A549 (cell line): ENCODE measurements at regions not wholly inside any gene's neighbourhood (a gene's known extent, or its start where the extent isn't known, plus 50 kb on each side); places are given as distances from the start of the nearest gene placed in this dataset.

Experiments
- ATAC-seq, 2 experiments: fragments of 200-7000 bp in 1 of 2; fragments of >200 bp in 1 of 2; cut with Nextera tagmentation in 1 of 2; cut with Tn5 transposase in 1 of 2; 3 replicates each; pipeline versions ENCODE4 v1.8.0 to v1.9.1; 2018 to 2020; ENCODE audit warnings: mild to moderate bottlenecking in 1 of 2, moderate library complexity in 1 of 2
- CTCF ChIA-PET: fragments of 300-600 bp; sonication (Branson Sonifier 250); formaldehyde crosslinking; extraction: SDS; loops from one replicate; lab custom pipeline; 2021; ENCODE audit warnings: antibody characterized with exemption, inconsistent platforms; lab: Yijun Ruan, JAX
- POLR2A ChIA-PET: fragments of 350-600 bp; formaldehyde crosslinking; extraction: SDS; loops from one replicate; lab custom pipeline; 2021; ENCODE audit warnings: antibody characterized with exemption, inconsistent platforms; lab: Yijun Ruan, JAX
- DNase-seq, 2 experiments: peaks; one replicate each; pipeline versions ENCODE4 v3.0.0 to v3.0.0-alpha.2; 2011 to 2016; ENCODE audit warnings: low read depth in 1 of 2, low spot score in 1 of 2
- FAIRE-seq: peaks from 2 replicates; lab custom pipeline; 2011; peaks lifted over from hg19 to GRCh38; lab: Jason Lieb, UNC
- H3K27ac ChIP-seq, 2 experiments: fragments of >200 bp; sonication (Bioruptor Twin); formaldehyde crosslinking; 3 replicates each; pipeline ENCODE4 v1.5.1; 2016 to 2017
- H3K4me1 ChIP-seq: fragments of >200 bp; sonication (Bioruptor Twin); formaldehyde crosslinking; 3 replicates; pipeline ENCODE4 v1.6.1; 2016
- H3K4me2 ChIP-seq: fragments of >200 bp; sonication (Bioruptor Twin); formaldehyde crosslinking; 3 replicates; pipeline ENCODE4 v1.6.1; 2016
- H3K4me3 ChIP-seq: fragments of >200 bp; sonication (Bioruptor Twin); formaldehyde crosslinking; 3 replicates; pipeline ENCODE4 v1.5.1; 2016
- H3K9me3 ChIP-seq: fragments of >200 bp; sonication (Bioruptor Twin); formaldehyde crosslinking; 3 replicates; pipeline ENCODE4 v1.6.1; 2016
- HEYL ChIP-seq: fragments of 250-450 bp; sonication (Bioruptor Pico); IDR thresholded peaks from 2 replicates; pipeline ENCODE4 v1.8.0; 2021; ENCODE audit warnings: mild to moderate bottlenecking, moderate library complexity
- KDM1A ChIP-seq: fragments of 200-600 bp; sonication (generic); IDR thresholded peaks from 2 replicates; pipeline ENCODE4 v1.6.1; 2016; ENCODE audit warnings: low read depth, mild to moderate bottlenecking
- MAFK ChIP-seq: fragments of 450-650 bp; IDR thresholded peaks from 2 replicates; pipeline ENCODE4 v1.6.1; 2014; ENCODE audit not compliant: partially characterized antibody
- MAZ ChIP-seq: fragments of 150-350 bp; IDR thresholded peaks from 2 replicates; pipeline ENCODE4 v1.6.1; 2014; ENCODE audit warnings: antibody characterized with exemption, low read depth, low read length, borderline replicate concordance
- NFE2L2 ChIP-seq: fragments of 150-350 bp; conservative IDR thresholded peaks from 2 replicates; pipeline ENCODE4 v1.6.1; 2014; ENCODE audit warnings: low read length
- POLR2A ChIP-seq: IDR thresholded peaks from 2 replicates; pipeline ENCODE4 v1.6.1; 2012; ENCODE audit warnings: mild to moderate bottlenecking, low read length
- POLR2AphosphoS2 ChIP-seq: conservative IDR thresholded peaks from 2 replicates; pipeline ENCODE4 v1.6.1; 2012; ENCODE audit warnings: low read length, improper control_type of control experiment, inconsistent platforms
- RAD21 ChIP-seq, 2 experiments: fragments of >200 bp in 1 of 2; sonication (Bioruptor Twin) in 1 of 2; formaldehyde crosslinking in 1 of 2; IDR thresholded peaks in 1 of 2; conservative IDR thresholded peaks in 1 of 2; 2 replicates in 1 of 2; 3 replicates in 1 of 2; pipeline ENCODE4 v1.6.1; 2012 to 2018; ENCODE audit warnings: inconsistent platforms in 1 of 2
- RCOR1 ChIP-seq: fragments of 150-350 bp; IDR thresholded peaks from 2 replicates; pipeline ENCODE4 v1.6.1; 2014; ENCODE audit warnings: antibody characterized with exemption, low read length, low read depth
- RNF2 ChIP-seq: fragments of 200-600 bp; sonication (generic); IDR thresholded peaks from 2 replicates; pipeline ENCODE4 v1.6.1; 2016; ENCODE audit warnings: low read depth, mild to moderate bottlenecking, antibody characterized with exemption, moderate library complexity, borderline replicate concordance
- SMC3 ChIP-seq: fragments of >200 bp; sonication (Bioruptor Twin); formaldehyde crosslinking; IDR thresholded peaks from 3 replicates; pipeline ENCODE4 v1.6.1; 2018; ENCODE audit warnings: inconsistent platforms
- SREBF2 ChIP-seq: fragments of 450-650 bp; IDR thresholded peaks from 2 replicates; pipeline ENCODE4 v1.6.1; 2014; ENCODE audit warnings: mild to moderate bottlenecking, moderate library complexity
- WGBS: methylation state at CpG from one replicate; pipeline ENCODE4 v1.1.6; 2017; ENCODE audit errors: missing lambda C conversion rate; 5-methylcytosine and 5-hydroxymethylcytosine counted together
- TF ChIP-seq, protein P1 (sequence below): fragments of 250-450 bp; sonication (Bioruptor Pico); IDR thresholded peaks from 2 replicates; pipeline ENCODE4 v1.5.0; 2021; ENCODE audit warnings: mild to moderate bottlenecking, moderate library complexity, borderline replicate concordance
- TF ChIP-seq, protein P2 (sequence below): fragments of 200-600 bp; sonication (generic); IDR thresholded peaks from 2 replicates; pipeline ENCODE4 v1.6.1; 2016; ENCODE audit warnings: antibody characterized with exemption, mild to moderate bottlenecking, moderate library complexity
- TF ChIP-seq, protein P3 (sequence below): fragments of 250-450 bp; sonication (Bioruptor Pico); IDR thresholded peaks from 2 replicates; pipeline ENCODE4 v1.5.0; 2020; ENCODE audit warnings: low read depth, mild to moderate bottlenecking, moderate library complexity
- TF ChIP-seq, protein P4 (sequence below): fragments of >200 bp; sonication (Bioruptor Twin); formaldehyde crosslinking; IDR thresholded peaks from 3 replicates; pipeline ENCODE4 v1.6.1; 2016
- TF ChIP-seq, protein P5 (sequence below): IDR thresholded peaks from 2 replicates; pipeline ENCODE4 v1.6.1; 2012; ENCODE audit warnings: low read depth, borderline replicate concordance
- TF ChIP-seq, protein P6 (sequence below): IDR thresholded peaks from 2 replicates; pipeline ENCODE4 v1.6.1; 2012
- TF ChIP-seq, protein P7 (sequence below): fragments of >200 bp; sonication (Bioruptor Twin); formaldehyde crosslinking; IDR thresholded peaks from 3 replicates; pipeline ENCODE4 v1.5.1; 2016
- TF ChIP-seq, protein P8 (sequence below): fragments of 450-650 bp; IDR thresholded peaks from 2 replicates; pipeline ENCODE4 v1.6.1; 2014; ENCODE audit warnings: antibody characterized with exemption

DNA sequence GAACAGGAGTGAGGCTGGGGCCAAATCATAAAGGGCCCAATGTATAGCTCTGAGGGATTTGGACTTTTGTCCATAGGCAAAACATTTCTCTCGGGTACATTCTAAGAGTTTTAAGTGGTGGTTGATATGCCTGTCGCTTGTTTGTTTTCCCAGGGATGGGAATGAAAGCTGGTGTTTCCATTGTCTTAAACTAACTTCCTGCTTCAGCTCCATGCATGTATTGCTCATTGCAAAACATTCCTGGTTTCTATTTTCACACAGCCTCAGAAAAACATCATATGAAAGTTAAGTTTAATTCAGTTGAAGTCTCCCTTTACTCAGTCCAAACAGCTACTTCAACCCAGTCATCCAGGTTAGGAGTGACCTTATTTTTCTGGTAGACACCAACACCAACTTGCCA is 235.0 kb downstream of the ACTL7B start:
- CTCF ChIA-PET = interaction anchor here (1.1 to 2.1 kb wide), 2 partner anchors 12 to 51 kb away, joined by 3 to 4 read pairs; no protein-coding TSS in a partner anchor
- H3K27ac ChIP-seq = no peak overlapping the region
- TF ChIP-seq, protein P1, sequence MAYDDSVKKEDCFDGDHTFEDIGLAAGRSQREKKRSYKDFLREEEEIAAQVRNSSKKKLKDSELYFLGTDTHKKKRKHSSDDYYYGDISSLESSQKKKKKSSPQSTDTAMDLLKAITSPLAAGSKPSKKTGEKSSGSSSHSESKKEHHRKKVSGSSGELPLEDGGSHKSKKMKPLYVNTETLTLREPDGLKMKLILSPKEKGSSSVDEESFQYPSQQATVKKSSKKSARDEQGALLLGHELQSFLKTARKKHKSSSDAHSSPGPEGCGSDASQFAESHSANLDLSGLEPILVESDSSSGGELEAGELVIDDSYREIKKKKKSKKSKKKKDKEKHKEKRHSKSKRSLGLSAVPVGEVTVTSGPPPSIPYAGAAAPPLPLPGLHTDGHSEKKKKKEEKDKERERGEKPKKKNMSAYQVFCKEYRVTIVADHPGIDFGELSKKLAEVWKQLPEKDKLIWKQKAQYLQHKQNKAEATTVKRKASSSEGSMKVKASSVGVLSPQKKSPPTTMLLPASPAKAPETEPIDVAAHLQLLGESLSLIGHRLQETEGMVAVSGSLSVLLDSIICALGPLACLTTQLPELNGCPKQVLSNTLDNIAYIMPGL (CRISPR knock-in tag) = no peak
- TF ChIP-seq POLR2A = no peak
- TF ChIP-seq MAFK = no peak
- TF ChIP-seq, protein P2, sequence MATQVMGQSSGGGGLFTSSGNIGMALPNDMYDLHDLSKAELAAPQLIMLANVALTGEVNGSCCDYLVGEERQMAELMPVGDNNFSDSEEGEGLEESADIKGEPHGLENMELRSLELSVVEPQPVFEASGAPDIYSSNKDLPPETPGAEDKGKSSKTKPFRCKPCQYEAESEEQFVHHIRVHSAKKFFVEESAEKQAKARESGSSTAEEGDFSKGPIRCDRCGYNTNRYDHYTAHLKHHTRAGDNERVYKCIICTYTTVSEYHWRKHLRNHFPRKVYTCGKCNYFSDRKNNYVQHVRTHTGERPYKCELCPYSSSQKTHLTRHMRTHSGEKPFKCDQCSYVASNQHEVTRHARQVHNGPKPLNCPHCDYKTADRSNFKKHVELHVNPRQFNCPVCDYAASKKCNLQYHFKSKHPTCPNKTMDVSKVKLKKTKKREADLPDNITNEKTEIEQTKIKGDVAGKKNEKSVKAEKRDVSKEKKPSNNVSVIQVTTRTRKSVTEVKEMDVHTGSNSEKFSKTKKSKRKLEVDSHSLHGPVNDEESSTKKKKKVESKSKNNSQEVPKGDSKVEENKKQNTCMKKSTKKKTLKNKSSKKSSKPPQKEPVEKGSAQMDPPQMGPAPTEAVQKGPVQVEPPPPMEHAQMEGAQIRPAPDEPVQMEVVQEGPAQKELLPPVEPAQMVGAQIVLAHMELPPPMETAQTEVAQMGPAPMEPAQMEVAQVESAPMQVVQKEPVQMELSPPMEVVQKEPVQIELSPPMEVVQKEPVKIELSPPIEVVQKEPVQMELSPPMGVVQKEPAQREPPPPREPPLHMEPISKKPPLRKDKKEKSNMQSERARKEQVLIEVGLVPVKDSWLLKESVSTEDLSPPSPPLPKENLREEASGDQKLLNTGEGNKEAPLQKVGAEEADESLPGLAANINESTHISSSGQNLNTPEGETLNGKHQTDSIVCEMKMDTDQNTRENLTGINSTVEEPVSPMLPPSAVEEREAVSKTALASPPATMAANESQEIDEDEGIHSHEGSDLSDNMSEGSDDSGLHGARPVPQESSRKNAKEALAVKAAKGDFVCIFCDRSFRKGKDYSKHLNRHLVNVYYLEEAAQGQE = no peak
- no peak for TF ChIP-seq RCOR1
- TF ChIP-seq KDM1A = no peak
- TF ChIP-seq, protein P3, sequence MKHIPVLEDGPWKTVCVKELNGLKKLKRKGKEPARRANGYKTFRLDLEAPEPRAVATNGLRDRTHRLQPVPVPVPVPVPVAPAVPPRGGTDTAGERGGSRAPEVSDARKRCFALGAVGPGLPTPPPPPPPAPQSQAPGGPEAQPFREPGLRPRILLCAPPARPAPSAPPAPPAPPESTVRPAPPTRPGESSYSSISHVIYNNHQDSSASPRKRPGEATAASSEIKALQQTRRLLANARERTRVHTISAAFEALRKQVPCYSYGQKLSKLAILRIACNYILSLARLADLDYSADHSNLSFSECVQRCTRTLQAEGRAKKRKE (CRISPR knock-in tag) = no peak
- TF ChIP-seq POLR2AphosphoS2 = no peak
- TF ChIP-seq, all 56 proteins: peak for 0
- POLR2A ChIA-PET = no interaction called here
- FAIRE-seq = no peak
- Histone ChIP-seq H3K4me2 (no peak overlapping the region), H3K4me3 (no peak overlapping the region), H3K9me3 (no peaks in the 10 kb centered on the region), H3K4me1 (no peaks in the 10 kb centered on the region)
- ATAC-seq = no peak
- no peak for DNase-seq
- WGBS = 17% methylated on average over 2 of the region's 2 CpGs

DNA sequence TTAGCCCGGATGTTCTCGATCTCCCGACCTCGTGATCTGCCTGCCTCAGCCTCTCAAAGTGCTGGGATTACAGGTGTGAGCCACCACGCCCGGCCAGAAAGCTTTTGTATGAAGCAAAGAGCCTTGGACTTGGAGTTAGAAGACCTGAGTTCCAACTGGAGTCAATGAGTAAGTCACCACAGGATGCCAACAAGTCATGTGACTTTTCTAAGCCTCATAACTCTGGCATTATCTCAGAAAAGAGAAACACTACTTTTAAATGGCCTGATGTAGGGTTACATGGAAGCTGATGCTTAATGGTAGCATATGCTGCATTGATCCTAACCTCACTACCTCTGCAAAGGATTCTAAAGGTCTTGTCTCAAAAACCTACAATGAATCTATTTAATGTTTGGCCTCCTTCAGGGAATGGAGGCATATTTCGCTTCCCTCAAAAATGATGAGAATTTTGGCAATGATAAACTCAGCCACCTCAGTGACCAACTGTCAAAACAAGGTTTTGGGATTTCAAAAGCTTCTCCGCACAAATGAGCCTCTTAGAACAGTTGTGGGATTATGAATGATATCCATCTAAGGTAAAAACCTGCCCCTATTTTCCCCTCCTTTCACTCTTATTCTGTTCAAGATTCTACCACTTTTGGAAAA is 236.8 kb downstream of the ACTL7B start:
- CTCF ChIA-PET = interaction anchor here (2.1 kb wide), 1 partner anchor 13 kb away, joined by 4 read pairs; no protein-coding TSS in a partner anchor
- DNase-seq (no peak), FAIRE-seq (no peak), ATAC-seq (no peak)
- no peak overlapping the region for H3K4me3 ChIP-seq
- no peak overlapping the region for H3K4me2 ChIP-seq
- H3K27ac ChIP-seq = no peak overlapping the region
- H3K9me3 ChIP-seq = no peaks in the 10 kb centered on the region
- WGBS = 45% methylated on average over 8 of the region's 8 CpGs
- no peaks in the 10 kb centered on the region for H3K4me1 ChIP-seq
- POLR2A ChIA-PET = no interaction called here
- no peak for TF ChIP-seq MAZ
- TF ChIP-seq, protein P4, sequence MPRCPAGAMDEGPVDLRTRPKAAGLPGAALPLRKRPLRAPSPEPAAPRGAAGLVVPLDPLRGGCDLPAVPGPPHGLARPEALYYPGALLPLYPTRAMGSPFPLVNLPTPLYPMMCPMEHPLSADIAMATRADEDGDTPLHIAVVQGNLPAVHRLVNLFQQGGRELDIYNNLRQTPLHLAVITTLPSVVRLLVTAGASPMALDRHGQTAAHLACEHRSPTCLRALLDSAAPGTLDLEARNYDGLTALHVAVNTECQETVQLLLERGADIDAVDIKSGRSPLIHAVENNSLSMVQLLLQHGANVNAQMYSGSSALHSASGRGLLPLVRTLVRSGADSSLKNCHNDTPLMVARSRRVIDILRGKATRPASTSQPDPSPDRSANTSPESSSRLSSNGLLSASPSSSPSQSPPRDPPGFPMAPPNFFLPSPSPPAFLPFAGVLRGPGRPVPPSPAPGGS = no peak
- TF ChIP-seq HEYL (CRISPR knock-in tag) = no peak
- no peak for TF ChIP-seq NFE2L2
- TF ChIP-seq, protein P3 (CRISPR knock-in tag) = no peak
- no peak for TF ChIP-seq SREBF2
- TF ChIP-seq, protein P5, sequence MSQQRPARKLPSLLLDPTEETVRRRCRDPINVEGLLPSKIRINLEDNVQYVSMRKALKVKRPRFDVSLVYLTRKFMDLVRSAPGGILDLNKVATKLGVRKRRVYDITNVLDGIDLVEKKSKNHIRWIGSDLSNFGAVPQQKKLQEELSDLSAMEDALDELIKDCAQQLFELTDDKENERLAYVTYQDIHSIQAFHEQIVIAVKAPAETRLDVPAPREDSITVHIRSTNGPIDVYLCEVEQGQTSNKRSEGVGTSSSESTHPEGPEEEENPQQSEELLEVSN = no peak
- TF ChIP-seq, protein P6, sequence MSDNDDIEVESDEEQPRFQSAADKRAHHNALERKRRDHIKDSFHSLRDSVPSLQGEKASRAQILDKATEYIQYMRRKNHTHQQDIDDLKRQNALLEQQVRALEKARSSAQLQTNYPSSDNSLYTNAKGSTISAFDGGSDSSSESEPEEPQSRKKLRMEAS = no peak
- TF ChIP-seq, protein P7, sequence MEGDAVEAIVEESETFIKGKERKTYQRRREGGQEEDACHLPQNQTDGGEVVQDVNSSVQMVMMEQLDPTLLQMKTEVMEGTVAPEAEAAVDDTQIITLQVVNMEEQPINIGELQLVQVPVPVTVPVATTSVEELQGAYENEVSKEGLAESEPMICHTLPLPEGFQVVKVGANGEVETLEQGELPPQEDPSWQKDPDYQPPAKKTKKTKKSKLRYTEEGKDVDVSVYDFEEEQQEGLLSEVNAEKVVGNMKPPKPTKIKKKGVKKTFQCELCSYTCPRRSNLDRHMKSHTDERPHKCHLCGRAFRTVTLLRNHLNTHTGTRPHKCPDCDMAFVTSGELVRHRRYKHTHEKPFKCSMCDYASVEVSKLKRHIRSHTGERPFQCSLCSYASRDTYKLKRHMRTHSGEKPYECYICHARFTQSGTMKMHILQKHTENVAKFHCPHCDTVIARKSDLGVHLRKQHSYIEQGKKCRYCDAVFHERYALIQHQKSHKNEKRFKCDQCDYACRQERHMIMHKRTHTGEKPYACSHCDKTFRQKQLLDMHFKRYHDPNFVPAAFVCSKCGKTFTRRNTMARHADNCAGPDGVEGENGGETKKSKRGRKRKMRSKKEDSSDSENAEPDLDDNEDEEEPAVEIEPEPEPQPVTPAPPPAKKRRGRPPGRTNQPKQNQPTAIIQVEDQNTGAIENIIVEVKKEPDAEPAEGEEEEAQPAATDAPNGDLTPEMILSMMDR = no peak
- TF ChIP-seq KDM1A = no peak
- TF ChIP-seq RAD21 (conservative IDR thresholded peaks at IDR 0.05 in 1 of 2, IDR thresholded peaks at IDR 0.05 in 1 of 2) = no peak
- no peak for TF ChIP-seq SMC3
- TF ChIP-seq, protein P8, sequence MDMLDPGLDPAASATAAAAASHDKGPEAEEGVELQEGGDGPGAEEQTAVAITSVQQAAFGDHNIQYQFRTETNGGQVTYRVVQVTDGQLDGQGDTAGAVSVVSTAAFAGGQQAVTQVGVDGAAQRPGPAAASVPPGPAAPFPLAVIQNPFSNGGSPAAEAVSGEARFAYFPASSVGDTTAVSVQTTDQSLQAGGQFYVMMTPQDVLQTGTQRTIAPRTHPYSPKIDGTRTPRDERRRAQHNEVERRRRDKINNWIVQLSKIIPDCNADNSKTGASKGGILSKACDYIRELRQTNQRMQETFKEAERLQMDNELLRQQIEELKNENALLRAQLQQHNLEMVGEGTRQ = no peak
- TF ChIP-seq RNF2 = no peak
- TF ChIP-seq, protein P1 (CRISPR knock-in tag) = no peak
